HG03558 (cell line): ENCODE measurements at regions not wholly inside any gene's neighbourhood (a gene's known extent, or its start where the extent isn't known, plus 50 kb on each side); places are given as distances from the start of the nearest gene placed in this dataset.

ENCODE experiments used
- ATAC-seq: cut with Tn5 transposase; IDR thresholded peaks from one replicate; pipeline ENCODE4 v1.9.1; 2021; ENCODE audit warnings: moderate number of reproducible peaks; ENCODE audit not compliant: unreplicated experiment; ENCODE audit errors: extremely low read depth

- no peak for ATAC-seq
Measured at GRCh38 chr6:157755746-157756411, 67.2 kb upstream of the SNX9 start.

DNA sequence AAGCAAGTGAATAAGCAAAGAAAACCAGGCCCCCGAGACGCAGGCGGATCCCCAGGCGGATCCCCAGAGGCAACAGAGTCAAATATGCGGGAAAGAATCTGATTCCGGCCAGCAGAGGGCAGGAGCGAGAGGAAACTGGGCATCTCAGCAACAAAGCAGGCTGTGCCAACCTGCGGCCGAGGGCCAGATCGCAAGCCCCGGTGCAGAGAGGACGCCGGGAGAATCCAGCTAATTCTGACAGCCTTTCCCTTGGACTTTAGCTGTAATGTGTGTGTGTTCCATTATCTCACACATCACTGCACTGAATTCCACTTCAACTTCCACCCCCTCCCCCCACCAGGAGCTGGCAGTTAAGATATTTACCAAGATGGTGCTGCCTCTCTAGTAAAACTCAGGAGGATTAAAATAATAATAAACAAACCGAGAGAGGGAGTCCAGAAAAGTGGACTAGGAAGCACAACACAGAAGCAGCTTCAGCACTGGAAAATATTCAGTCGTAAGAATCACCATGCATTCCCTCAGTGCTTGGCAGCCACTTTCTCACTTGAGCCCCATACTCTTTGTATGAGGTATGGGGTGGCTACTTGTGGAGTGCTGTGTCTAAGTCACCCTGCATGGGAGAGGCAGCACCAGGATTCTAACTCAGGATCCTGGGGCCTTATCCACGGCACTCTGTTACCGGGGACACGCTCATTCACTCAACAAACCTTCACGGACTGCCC, 66.2 kb upstream of the SNX9 start:
- ATAC-seq: no peak

DNA sequence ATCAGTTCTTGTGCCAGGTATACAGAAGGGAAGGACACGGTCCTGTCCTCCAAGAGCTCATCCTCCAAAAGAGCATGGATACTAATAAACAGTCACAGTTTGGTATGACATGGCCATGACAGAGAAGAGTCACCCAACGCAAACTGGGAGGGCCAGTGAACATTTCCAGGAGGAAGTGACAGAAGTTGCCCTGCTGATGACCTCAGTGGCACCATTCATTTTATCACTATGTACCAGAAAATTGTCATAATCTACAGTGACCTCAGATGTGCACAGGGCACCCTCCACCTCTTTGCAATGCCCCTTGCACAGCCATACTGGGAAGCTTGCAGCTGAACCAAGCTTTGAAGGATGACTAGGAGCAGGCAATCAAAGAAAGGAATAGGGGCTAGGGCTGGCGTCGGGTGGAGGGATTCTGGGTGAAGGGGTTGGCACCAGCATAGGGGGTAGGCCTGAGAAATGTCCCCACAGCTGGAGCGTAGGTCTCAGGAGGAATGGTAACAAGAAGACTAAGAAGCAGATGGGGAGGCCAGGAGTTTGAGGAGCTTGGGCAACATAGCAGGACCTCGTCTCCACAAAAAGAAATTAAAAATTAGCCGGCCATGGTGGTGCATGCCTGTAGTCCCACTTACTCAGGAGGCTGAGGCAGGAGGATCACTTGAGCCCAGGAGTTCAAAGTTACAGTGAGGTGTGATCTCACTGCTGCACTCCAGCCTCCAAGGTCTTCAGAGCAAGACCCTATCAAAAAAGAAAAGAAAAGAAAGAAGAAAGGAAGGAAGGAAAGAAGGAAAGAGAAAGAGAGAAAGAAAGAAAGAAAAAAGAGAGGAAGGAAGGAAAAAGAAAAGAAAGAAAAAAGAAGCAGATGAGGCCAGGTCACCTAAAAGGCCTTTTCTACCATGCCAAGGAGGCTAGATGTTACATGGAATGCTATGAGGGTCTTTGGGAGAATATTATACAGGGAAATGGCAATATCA, 65.3 kb upstream of the SNX9 start:
- no peak for ATAC-seq

- ATAC-seq: no peak
Measured at GRCh38 chr6:157758516-157759023, 64.5 kb upstream of the SNX9 start.

- no peak for ATAC-seq
Measured at GRCh38 chr6:157759028-157759427, 64.0 kb upstream of the SNX9 start.

GRCh38 chr6:157760137-157760536, 62.9 kb upstream of the SNX9 start:
- no peak for ATAC-seq

- no peak for ATAC-seq
Measured at GRCh38 chr6:157760589-157761330, 62.3 kb upstream of the SNX9 start.

- ATAC-seq: no peak
Measured at GRCh38 chr6:157761331-157761921, 61.6 kb upstream of the SNX9 start.

DNA sequence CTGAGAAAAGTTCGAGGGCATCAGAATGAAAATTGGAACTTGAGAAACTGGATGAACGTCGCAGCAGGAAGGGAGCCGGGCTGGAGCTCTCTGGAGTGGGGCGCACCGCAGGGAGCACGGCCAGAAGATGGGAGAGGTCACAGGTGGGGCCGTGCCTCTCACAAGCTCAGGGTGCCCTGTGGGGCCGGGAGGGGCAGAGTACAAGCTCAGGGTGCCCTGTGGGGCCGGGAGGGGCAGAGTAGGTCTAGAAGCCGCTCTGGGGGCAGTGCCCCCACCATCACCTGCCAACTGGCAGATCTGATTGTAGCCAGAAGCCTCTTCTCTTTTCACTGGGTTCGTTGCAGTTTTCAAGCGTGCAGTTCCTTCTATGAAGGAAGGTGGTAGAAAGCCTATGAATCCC, 61.1 kb upstream of the SNX9 start:
- ATAC-seq: no peak

DNA sequence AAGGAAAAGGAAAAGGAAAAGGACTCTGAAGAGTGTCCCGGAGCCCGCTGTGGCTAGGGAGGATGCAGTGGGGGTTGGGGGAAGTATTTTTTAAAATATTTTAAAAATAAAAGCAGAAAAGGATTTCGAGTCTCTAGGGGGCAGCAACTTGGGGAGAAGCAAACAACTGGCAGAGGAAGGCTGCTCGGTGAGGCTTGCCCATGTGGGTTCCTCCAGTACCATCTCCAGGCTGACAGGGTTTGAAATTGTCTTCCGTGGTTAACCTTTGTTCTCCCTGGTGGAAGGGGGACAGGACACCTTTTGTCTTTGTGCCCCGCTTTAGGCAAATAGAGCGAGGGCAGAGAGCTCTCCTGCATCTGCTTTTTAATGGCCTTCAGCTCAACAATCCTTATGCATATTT, 60.4 kb upstream of the SNX9 start:
- ATAC-seq: no peak

DNA sequence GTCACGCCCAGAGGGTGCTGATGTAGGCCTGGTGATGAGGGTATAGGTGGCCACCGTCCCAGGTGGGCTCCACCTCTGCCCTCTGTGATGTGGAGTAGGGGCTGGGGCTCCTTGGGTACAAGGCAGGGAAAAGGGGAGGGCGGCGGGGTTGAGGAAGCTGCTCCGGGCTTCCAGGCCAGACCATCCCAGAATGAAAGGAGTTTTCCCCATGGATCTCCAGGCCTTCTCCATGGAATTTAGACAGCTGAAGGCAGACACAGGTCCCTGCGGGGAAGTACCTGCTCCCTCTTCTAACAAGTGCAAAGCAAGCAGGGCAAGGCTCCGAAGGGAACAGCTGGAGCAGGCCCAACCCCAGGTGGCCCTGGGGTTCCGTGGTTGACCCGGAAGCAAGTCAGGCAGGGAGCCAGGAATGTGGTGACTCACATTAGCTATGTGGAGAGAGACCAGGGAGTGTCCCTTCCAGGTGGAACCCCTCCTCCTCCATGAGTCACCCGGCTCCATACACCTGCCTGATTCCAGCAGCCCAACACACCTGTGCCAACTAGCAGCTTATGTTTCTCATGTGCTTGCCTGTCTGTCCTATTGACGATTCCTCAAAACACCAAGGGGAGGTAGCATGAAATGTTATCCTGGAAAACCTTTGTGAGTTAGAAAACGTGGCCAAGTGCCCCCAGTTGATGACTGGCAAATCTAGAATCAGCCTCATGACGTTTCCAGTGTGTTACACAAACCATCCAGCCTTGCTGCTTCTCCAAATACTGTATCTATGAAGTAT, 59.7 kb upstream of the SNX9 start:
- no peak for ATAC-seq

GRCh38 chr6:157763904-157764177, 59.2 kb upstream of the SNX9 start:
- ATAC-seq: no peak

DNA sequence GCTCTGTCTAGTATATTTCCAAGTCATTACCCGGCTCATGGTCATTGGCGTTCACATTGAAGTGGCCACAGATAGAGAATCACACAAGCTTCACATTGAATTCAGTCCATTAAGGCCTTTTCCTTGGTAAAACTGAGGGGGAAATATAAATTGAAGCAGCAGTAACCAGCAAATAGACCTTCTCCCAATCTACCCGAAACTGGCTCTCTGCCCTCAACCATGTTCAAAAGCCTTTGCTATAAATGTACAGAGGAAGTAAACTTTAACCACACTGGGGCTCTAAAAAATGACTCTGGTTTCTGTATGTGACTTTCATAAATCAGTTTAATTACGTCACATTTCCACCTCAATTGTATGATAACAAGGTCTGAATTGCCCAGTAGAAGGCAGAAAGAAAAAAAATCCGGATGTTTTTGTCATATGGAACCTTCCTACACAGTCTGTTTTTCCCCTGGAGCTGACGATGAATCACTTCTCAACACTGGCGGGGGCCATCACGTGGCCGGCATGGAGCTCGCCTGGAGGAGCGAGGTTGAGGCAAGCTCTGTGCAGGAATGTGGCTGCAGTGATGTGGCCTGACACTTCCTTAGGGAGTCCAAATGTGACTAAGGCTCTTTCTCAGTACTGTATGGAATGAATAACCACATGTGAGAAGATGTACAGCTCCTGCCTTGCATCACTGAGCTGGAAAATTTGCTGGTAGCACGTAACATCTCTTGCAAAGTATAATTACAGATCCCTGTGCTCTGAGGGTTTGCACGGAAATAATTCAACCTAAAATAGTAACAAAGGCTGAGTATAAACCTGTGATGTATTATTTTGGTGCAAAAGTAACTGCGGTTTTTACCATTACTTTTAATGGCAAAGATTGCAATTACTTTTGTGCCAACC, 58.6 kb upstream of the SNX9 start:
- ATAC-seq: peak; percentile 35

GRCh38 chr6:157766901-157767774, 55.9 kb upstream of the SNX9 start:
- no peak for ATAC-seq

DNA sequence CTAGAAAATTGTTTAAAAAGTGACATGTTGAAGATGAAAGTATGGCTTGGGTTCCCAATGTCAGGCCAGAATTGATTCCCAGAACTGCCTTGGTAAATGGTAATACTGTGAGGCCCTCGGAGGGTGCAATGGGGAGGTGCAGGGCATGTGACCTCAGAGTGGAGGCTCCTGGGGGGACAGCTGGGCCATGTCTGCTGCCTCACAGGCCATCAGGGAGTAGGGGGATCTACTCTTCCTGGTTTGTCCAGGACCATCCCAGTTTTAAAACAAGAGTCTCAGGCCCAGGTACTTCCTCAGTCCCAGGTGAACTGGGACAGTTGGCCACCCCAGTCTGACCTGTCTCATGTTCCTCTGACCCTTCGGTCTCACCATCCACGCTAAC, 55.3 kb upstream of the SNX9 start:
- ATAC-seq: no peak

DNA sequence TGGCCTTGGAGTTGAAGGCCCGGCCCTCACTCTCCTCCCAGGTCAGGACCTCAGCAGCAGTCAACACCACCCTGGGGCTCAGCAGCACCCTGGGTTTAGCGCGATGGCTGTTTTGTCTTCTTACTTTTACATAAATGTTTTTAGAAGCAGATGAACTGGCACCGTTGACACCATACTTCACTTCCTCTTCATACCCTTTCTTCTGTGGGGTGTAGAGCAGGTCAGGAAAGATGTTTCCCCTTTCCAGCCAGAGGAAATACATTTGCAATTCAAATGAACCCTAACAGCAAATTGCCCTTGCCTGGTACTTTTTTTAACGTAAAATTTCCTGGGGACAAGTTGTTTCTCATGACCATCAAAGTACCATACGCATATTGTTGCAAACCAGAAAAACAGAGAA, 54.7 kb upstream of the SNX9 start:
- ATAC-seq: no peak

DNA sequence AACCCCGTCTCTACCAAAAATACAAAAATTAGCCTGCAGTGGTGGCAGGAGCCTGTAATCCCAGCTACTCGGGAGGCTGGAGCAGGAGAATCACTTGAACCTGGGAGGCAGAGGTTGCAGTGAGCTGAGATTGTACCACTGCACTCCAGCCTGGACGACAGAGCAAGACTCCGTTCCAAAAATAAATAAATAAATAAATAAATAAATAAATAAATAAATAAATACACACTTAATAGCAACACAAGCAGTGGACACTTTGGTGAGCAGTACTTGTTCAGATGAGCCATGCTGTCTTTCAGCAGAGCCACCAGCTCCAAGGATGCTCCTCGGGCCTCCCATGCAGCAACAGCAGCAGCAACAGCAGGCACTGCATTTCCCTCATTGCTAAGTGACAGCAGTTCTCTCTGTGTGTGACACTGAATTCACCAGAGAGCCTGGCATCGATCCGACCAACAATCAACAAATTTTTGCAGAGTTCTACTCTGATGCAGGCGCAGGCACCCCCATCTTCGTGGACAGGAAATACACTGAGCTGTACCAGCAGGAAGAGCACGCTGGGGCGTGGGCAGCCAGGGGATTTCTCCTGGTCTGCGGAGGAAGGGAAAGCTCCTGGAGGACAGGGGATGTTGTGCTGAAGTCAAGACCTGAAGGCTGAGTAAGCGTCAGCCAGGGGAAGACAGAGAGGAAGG, 54.0 kb upstream of the SNX9 start:
- no peak for ATAC-seq
